Activated naive CD8-positive, alpha-beta T cell treated with anti-CD3 and anti-CD28 coated beads, Interleukin-2, amount 10 ng/mL, durations not matched to agents 7 days and 5 days (primary cell): ENCODE measurements at regions not wholly inside any gene's neighbourhood (a gene's known extent, or its start where the extent isn't known, plus 50 kb on each side); places are given as distances from the start of the nearest gene placed in this dataset.

Source experiments
- ATAC-seq: fragments of 150-1000 bp; cut with Tn5 transposase; one replicate; pipeline ENCODE4 v1.10.0; 2021; ENCODE audit warnings: low read depth, moderate library complexity
- POLR2A ChIA-PET: fragments of 350-600 bp; sonication (Branson Sonifier 250); formaldehyde crosslinking; loops from one replicate; lab custom pipeline; 2021; ENCODE audit warnings: antibody characterized with exemption; lab: Charles Lee
- DNase-seq: peaks from one replicate; pipeline ENCODE4 v3.0.0; 2021
- H3K27ac Mint-ChIP-seq: one replicate; pipeline ENCODE4 v1.8.0; 2022; ENCODE audit warnings: mild to moderate bottlenecking, mixed read lengths
- H3K27me3 Mint-ChIP-seq: one replicate; pipeline ENCODE4 v1.8.0; 2022; ENCODE audit warnings: mild to moderate bottlenecking, moderate library complexity, mixed read lengths
- H3K36me3 Mint-ChIP-seq: one replicate; pipeline ENCODE4 v1.8.0; 2021; ENCODE audit warnings: mild to moderate bottlenecking, mixed read lengths
- H3K4me1 Mint-ChIP-seq: one replicate; pipeline ENCODE4 v1.8.0; 2021; ENCODE audit warnings: mixed read lengths
- H3K4me3 Mint-ChIP-seq: one replicate; pipeline ENCODE4 v1.8.0; 2022; ENCODE audit warnings: mild to moderate bottlenecking, moderate library complexity, mixed read lengths
- H3K9me3 Mint-ChIP-seq: one replicate; pipeline ENCODE4 v1.8.0; 2021; ENCODE audit warnings: mixed read lengths

DNA sequence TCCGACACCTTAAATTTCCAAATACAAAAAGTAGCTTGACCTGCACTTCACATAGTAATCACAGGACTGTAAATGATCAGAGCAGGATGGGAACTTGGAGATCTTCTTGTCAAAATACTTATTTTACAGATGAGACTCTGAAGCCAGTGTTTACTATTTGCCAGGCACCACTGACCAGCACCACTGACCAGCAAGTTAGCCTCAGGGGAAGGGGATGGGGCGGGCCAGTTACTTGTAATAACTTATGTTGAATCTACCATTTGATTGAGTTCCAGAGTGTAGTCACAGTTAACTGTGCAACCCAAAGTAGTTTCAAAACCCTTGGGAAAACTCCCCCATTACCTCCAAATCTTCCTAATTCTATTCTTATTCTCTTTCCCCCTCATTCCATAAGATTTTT is 278.4 kb downstream of the PCNX1 start:
- peaks cover 4% of the 10 kb centered on the region for H3K27me3 Mint-ChIP-seq
- DNase-seq (no peak), ATAC-seq (no peak)
- H3K9me3 Mint-ChIP-seq, result peaks cover 1% of the 10 kb centered on the region
- H3K4me1 Mint-ChIP-seq, result no peaks in the 10 kb centered on the region
- POLR2A ChIA-PET, result no interaction called here
- H3K27ac Mint-ChIP-seq, result no peak overlapping the region
- H3K36me3 Mint-ChIP-seq, result no peaks in the 10 kb centered on the region
- no peak overlapping the region for H3K4me3 Mint-ChIP-seq

DNA sequence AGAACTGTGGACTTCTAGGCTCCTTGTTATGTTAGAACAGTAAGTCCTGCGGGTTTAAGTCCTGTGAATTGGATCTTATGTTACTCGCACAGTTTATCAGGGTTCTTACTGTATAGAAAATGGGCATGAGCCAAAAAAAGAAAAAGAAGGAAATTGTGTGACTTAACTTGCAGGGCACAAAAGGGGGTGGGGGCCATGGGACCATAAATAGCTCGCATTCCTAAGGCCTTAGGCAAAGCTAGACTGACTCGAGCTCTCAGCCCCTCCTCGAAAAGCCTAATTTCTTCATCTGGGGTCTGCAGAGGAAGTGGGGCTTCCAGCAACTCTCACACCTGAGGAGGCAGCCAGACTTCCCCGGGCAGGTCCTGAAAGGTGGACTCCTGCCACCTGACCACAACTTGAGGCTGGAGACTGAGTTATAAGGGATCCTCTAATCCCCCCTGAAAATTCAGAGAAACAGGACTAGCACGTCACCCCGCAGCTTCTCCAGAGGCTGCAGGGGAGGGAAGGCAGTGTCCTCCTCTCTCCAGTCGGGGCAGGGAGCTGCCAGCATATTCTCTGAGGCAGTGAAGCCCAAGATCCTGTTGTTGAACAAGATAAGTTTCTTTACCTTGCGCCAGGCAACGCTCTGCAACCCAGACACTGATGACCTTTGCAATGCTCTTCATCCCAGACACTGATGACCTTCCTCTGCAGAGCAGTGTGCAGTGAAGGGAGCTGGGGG is 280.5 kb downstream of the PCNX1 start:
- POLR2A ChIA-PET, result interaction anchor here (0.6 kb wide), 1 partner anchor 19 kb away, joined by 3 read pairs; no protein-coding TSS in a partner anchor
- H3K9me3 Mint-ChIP-seq, result peaks cover 1% of the 10 kb centered on the region
- H3K4me3 Mint-ChIP-seq, result no peak overlapping the region
- peaks cover 5% of the 10 kb centered on the region for H3K27me3 Mint-ChIP-seq
- DNase-seq, result no peak
- no peak overlapping the region for H3K27ac Mint-ChIP-seq
- no peaks in the 10 kb centered on the region for H3K36me3 Mint-ChIP-seq
- ATAC-seq, result no peak
- no peaks in the 10 kb centered on the region for H3K4me1 Mint-ChIP-seq

DNA sequence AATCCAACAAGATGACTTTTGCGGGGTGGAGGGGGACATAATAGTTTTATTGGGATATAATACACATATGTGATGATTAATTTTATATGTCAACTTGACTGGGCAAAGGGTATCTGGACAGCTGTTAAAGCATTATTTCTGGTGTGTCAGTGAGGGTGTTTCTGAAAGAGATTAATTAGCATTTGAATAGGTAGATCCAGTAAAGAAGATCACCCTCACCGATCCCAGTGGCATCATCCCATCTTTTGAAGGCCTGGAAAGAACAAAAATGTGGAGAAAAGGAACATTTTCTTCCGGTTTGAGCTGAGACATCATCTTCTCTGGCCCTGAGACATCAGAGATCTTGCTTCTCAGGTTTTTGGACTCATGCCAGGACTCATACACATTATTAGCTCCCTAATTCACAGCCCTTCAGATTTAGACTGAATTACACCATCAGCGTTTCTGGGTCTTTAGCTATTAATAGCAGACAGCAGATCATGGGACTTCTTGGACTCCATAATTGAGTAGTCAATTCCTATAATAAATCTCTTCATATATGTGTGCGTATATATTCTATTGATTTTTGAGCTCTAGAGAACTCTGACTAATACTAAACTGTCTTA is 283.6 kb downstream of the PCNX1 start:
- no peak for DNase-seq
- Mint-ChIP-seq H3K27me3 (peaks cover 7% of the 10 kb centered on the region), H3K9me3 (peaks cover 1% of the 10 kb centered on the region), H3K4me3 (no peak overlapping the region), H3K4me1 (no peaks in the 10 kb centered on the region), H3K27ac (no peak overlapping the region), H3K36me3 (no peaks in the 10 kb centered on the region)
- POLR2A ChIA-PET, result no interaction called here
- ATAC-seq, result no peak

DNA sequence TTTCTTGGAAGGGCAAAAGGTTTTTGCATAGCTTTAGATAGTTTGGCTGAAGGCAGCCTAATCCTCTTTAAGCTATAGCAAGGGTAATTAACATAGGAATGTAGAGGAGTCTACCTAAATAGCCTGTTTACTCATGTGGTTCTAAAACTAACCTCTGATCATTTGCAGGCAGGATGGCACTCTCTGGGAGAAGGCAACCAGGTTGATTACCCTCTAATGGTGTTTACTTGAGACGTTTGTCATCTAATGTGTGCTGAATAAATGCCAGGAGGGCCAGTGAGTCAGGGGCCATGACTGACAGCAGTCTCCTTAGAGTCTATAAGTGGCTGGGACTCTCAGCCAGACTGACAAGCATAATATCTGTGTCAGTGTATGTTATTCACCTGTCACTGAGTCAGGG is 286.4 kb downstream of the PCNX1 start:
- DNase-seq, result no peak
- H3K27ac Mint-ChIP-seq, result no peak overlapping the region
- no peak overlapping the region for H3K4me3 Mint-ChIP-seq
- H3K9me3 Mint-ChIP-seq, result no peaks in the 10 kb centered on the region
- ATAC-seq, result no peak
- H3K4me1 Mint-ChIP-seq, result no peaks in the 10 kb centered on the region
- H3K27me3 Mint-ChIP-seq, result peaks cover 10% of the 10 kb centered on the region
- POLR2A ChIA-PET, result no interaction called here
- no peaks in the 10 kb centered on the region for H3K36me3 Mint-ChIP-seq

DNA sequence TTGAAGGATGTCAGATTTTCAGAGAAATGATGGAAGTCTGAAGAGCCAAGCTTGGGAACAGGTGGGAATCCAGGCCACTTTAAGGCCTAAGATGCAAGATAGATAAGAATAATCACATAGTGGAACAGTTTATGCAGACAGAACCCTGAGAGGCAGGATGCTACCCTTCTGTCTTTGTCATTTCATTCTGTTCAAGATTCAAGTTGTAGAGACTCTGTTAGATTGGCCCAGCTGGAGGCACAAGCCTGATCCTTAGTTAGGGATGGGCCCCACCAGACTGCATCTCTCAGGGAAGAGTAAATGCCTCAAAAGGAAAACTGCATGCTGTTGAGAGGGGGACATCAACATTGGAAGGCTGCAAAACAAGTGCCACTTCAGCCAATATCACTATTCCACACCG is 287.0 kb downstream of the PCNX1 start:
- no peaks in the 10 kb centered on the region for H3K4me1 Mint-ChIP-seq
- H3K27me3 Mint-ChIP-seq, result peaks cover 13% of the 10 kb centered on the region
- no peak overlapping the region for H3K4me3 Mint-ChIP-seq
- H3K27ac Mint-ChIP-seq, result no peak overlapping the region
- no peaks in the 10 kb centered on the region for H3K9me3 Mint-ChIP-seq
- DNase-seq (no peak), ATAC-seq (no peak)
- H3K36me3 Mint-ChIP-seq, result no peaks in the 10 kb centered on the region
- POLR2A ChIA-PET, result no interaction called here

DNA sequence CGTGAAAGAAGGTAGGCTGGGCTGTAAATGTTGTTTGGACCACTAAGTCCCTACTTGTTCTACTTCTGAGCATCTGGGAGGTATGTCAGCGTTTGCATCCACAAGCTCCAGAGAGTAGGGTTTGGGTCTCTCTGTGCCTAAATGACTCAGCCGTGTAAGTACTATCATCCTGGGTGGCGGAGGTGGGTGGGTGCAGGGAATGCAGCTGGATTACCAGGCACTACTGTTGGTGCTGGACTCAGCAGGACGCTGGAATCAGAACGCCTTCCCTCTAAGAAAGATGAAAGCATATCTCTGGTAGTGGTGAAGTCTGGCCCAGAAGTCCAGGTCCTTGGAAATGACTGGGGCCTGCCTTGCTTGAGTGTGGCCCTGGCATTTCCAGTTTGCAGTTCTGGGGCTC is 289.7 kb downstream of the PCNX1 start:
- Mint-ChIP-seq H3K27ac (no peak overlapping the region), H3K27me3 (peaks cover 7% of the 10 kb centered on the region), H3K4me3 (no peak overlapping the region), H3K4me1 (no peaks in the 10 kb centered on the region), H3K36me3 (no peaks in the 10 kb centered on the region), H3K9me3 (no peaks in the 10 kb centered on the region)
- ATAC-seq (no peak), DNase-seq (no peak)
- POLR2A ChIA-PET, result no interaction called here

DNA sequence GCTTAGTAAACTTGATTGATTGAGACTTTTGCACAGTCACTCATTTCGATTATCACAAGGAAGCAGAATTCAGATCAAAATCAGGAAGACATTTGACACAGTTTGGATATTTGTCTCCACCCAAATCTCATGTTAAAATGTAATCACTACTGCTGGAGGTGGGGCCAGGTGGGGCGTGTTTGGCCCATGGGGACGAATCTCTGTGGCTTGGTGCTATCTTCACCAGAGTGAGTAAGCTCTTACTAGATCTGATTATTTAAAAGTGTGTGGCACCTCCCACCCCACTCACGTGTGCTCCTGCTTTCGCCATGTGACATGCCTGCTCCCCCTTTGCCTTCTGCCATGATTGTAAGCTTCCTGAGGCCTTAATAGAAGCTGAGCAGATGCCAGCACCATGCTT is 291.4 kb downstream of the PCNX1 start:
- Mint-ChIP-seq H3K9me3 (no peaks in the 10 kb centered on the region), H3K36me3 (peaks cover 3% of the 10 kb centered on the region), H3K27ac (no peak overlapping the region), H3K4me1 (no peaks in the 10 kb centered on the region), H3K4me3 (no peak overlapping the region), H3K27me3 (peaks cover 11% of the 10 kb centered on the region)
- DNase-seq (no peak), ATAC-seq (no peak)
- POLR2A ChIA-PET, result no interaction called here

DNA sequence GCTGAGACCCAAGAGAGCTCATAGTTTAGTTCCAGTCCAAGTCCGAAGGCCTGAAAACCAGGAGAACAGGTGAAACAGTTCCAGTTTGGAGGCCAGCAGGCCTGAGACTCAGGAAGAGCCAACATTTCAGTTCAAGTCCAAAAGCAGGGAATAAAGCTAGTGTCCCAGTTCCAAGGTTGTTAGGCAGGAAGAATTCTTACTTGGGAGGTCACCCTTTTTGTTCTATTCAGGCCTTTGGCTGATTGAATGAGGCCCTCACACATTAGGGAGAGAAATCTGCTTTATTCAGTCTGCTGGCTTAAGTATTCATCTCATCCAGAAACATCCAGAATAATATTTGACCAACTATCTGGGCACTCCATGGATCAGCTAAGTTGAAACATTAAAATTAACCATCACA is 294.6 kb downstream of the PCNX1 start:
- no peak overlapping the region for H3K27ac Mint-ChIP-seq
- H3K9me3 Mint-ChIP-seq, result peaks cover 1% of the 10 kb centered on the region
- POLR2A ChIA-PET, result no interaction called here
- DNase-seq (no peak), ATAC-seq (no peak)
- H3K4me1 Mint-ChIP-seq, result no peaks in the 10 kb centered on the region
- peaks cover 3% of the 10 kb centered on the region for H3K36me3 Mint-ChIP-seq
- H3K27me3 Mint-ChIP-seq, result peaks cover 13% of the 10 kb centered on the region
- no peak overlapping the region for H3K4me3 Mint-ChIP-seq

DNA sequence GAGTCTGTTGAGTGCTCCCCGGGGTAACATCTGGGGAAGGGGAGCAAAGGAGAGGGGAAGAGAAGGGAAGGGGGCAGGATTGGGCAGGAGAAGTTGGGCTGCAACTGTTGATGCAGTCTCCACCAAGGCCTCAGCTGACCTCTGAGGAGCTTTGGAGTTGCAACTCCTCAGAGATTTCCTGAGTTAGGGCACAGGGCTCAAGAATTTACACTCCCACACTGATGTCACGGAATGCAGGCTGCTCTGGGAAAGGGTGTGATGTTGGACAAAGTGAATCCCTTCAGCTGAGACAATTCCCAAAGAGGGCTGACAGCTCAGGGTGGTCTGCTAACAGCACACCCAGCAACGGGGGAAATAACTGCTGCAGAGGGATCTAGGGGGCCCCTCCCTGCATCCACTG is 295.6 kb downstream of the PCNX1 start:
- ATAC-seq (no peak), DNase-seq (no peak)
- POLR2A ChIA-PET, result no interaction called here
- no peak overlapping the region for H3K27ac Mint-ChIP-seq
- peaks cover 1% of the 10 kb centered on the region for H3K9me3 Mint-ChIP-seq
- H3K27me3 Mint-ChIP-seq, result peaks cover 13% of the 10 kb centered on the region
- H3K4me1 Mint-ChIP-seq, result no peaks in the 10 kb centered on the region
- peaks cover 3% of the 10 kb centered on the region for H3K36me3 Mint-ChIP-seq
- H3K4me3 Mint-ChIP-seq, result no peak overlapping the region

DNA sequence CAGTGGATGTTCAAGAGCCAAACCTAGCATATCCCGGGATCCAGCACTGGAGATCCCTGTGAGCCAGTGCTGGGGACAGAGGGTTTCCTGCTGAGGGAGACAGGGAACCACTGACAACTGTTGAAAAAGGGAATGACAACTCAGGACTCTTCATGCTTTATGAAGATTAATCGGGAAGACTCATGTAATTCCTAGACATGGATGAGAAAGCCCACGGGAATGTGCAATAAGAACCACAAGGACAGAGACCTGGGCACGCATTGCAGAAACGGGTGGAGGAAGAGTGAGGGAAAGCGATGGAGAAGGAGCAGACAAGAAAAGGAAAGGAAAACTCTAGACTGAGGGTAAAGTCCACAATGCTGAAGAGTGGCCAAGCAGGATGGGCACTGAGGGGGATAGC is 296.0 kb downstream of the PCNX1 start:
- POLR2A ChIA-PET, result no interaction called here
- Mint-ChIP-seq H3K4me1 (no peaks in the 10 kb centered on the region), H3K4me3 (no peak overlapping the region), H3K27me3 (peaks cover 13% of the 10 kb centered on the region), H3K9me3 (peaks cover 1% of the 10 kb centered on the region), H3K36me3 (peaks cover 3% of the 10 kb centered on the region), H3K27ac (no peak overlapping the region)
- DNase-seq, result no peak
- no peak for ATAC-seq

DNA sequence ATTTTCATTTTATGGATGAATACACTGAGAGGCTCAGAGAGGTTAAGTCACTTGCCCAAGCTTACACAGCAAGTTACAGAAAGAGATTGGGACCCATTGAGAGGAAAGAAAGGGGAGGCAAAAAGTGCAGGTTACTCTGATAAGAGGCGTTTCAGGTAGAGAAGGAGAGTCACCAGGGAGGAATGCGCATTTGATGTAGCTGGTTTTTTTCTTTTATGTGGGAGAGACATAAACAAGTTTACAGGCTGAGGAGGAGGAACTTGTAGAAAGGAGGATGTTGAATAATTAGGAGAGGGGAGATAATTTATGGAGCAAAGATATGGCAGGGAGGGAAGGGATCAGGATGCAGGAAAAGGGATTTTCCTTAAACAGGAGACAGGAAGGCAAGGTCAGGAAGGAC is 297.0 kb downstream of the PCNX1 start:
- Mint-ChIP-seq H3K4me3 (no peak overlapping the region), H3K9me3 (peaks cover 1% of the 10 kb centered on the region), H3K27me3 (peaks cover 7% of the 10 kb centered on the region), H3K27ac (no peak overlapping the region), H3K4me1 (no peaks in the 10 kb centered on the region), H3K36me3 (peaks cover 3% of the 10 kb centered on the region)
- DNase-seq (no peak), ATAC-seq (no peak)
- POLR2A ChIA-PET, result no interaction called here

DNA sequence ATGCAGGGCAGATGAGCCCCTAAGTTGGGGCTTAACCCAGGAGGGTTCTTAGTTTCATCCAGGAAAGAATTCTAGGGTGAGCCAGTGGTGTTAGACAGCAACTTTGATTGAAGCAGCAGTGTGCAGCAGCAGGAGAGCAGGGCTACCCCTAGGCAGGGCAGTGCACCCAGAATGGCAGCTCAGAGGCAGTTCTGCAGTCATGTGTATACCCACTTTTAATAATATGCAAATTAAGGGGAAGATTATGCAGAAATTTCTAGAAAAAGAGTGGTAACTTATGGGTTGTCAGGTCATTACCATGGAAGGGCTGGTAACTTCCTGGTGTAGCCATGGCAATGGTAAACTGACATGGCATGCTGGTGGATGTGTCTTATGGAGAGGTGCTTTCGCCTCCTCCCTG is 297.5 kb downstream of the PCNX1 start:
- peaks cover 1% of the 10 kb centered on the region for H3K9me3 Mint-ChIP-seq
- DNase-seq (no peak), ATAC-seq (no peak)
- peaks cover 3% of the 10 kb centered on the region for H3K36me3 Mint-ChIP-seq
- POLR2A ChIA-PET, result no interaction called here
- H3K27me3 Mint-ChIP-seq, result peaks cover 7% of the 10 kb centered on the region
- no peak overlapping the region for H3K4me3 Mint-ChIP-seq
- no peaks in the 10 kb centered on the region for H3K4me1 Mint-ChIP-seq
- H3K27ac Mint-ChIP-seq, result no peak overlapping the region

DNA sequence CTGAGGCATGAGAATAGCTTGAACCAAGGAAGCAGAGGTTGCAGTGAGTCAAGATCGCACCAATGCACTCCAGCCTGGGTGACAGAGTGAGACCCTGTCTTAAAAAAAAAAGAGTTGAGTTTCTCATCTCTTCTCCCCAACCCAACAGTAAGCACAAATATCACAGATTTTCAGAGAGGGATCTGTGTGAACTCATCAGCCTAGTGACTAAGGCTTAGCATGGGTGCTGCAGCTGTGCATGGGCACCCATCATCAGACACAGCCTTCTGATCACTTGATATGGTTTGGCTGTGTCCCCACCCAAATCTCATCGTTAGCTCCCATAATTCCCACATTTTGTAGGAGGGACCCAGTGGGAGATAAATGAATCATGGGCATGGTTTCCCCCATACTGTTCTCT is 298.9 kb downstream of the PCNX1 start:
- Mint-ChIP-seq H3K9me3 (peaks cover 1% of the 10 kb centered on the region), H3K4me1 (no peaks in the 10 kb centered on the region), H3K27ac (no peak overlapping the region), H3K4me3 (no peak overlapping the region), H3K27me3 (peaks cover 11% of the 10 kb centered on the region), H3K36me3 (peaks cover 3% of the 10 kb centered on the region)
- DNase-seq (no peak), ATAC-seq (no peak)
- POLR2A ChIA-PET, result interaction anchor here (0.6 kb wide), 1 partner anchor 19 kb away, joined by 3 read pairs; no protein-coding TSS in a partner anchor

DNA sequence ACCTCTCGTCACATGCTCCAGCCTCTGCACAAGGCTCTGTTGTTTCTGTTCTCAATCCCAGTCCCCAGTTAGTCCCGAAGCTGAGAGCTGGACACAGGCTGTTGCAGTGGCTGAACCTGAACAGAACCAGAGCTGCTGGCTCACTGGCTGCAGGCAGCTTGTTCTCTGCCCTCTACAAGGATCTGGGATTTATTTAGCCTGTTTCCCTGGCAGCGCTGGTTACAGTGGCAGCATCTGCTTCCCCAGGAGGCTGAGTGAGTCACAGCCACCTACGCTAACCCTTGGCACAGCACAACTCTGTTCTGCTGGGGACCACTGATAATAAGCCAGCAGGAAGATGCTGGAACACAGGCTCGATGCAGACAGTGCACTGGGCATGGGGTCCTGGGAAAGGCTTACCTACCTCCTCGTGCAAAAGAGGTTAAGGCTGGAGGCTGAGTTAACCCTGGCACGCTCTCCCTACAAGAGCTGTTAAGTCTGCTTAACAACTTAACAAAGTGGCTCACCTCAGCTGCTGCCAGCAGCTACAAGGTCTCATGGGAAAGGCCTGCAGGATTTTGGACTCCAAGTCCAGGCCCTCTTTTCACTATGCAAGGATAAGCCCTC is 299.6 kb downstream of the PCNX1 start:
- Mint-ChIP-seq H3K4me1 (no peaks in the 10 kb centered on the region), H3K36me3 (peaks cover 3% of the 10 kb centered on the region), H3K27ac (no peak overlapping the region), H3K9me3 (peaks cover 1% of the 10 kb centered on the region), H3K4me3 (no peak overlapping the region), H3K27me3 (peaks cover 11% of the 10 kb centered on the region)
- DNase-seq (no peak), ATAC-seq (no peak)
- POLR2A ChIA-PET, result interaction anchor here (0.6 kb wide), 1 partner anchor 20 kb away, joined by 3 read pairs; no protein-coding TSS in a partner anchor
